ENCODE measurements at regions not wholly inside any gene's neighbourhood (a gene's known extent, or its start where the extent isn't known, plus 50 kb on each side); places are given as distances from the start of the nearest gene placed in this dataset.

DNA sequence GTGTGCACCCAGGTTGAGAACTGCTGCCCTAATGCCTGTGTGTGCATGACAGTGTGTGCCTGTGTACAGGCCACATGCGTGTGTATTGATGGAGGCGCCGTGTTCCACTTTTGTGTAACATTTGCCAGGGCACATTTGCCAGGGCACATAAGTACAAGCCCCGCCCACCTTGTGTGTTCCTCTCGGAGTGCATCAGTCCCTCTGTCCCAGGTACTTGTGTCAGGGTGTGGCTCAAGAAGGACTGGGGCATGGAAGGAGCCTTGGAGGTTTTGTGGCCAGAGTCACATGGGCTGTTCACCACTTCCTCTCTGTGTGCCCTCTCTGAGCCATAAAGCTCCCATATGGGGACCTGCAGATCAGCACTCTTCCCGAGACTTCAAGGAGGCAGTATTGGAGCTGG is 73.9 kb downstream of the MRM1 start:
- Histone ChIP-seq H3K36me3 (ENCODE audit: control insufficient read depth, insufficient read depth, low read length) (no peaks in the 10 kb centered on the region), H2AFZ (no peak overlapping the region), H3K27me3 (ENCODE audit: control insufficient read depth, insufficient read depth, low read length) (no peaks in the 10 kb centered on the region), H3K27ac (no peak overlapping the region), H3K4me2 (ENCODE audit: low read length) (no peak overlapping the region), H3K4me3 (ENCODE audit: low read depth, low read length) (no peak overlapping the region), H3K79me2 (no peaks in the 10 kb centered on the region), H3K4me1 (no peaks in the 10 kb centered on the region), H3K9ac (no peak overlapping the region), H3K9me3 (ENCODE audit: control insufficient read depth, low read length) (no peaks in the 10 kb centered on the region)
- TF ChIP-seq CTCF (IDR thresholded peaks at IDR 0.05): no peak

DNA sequence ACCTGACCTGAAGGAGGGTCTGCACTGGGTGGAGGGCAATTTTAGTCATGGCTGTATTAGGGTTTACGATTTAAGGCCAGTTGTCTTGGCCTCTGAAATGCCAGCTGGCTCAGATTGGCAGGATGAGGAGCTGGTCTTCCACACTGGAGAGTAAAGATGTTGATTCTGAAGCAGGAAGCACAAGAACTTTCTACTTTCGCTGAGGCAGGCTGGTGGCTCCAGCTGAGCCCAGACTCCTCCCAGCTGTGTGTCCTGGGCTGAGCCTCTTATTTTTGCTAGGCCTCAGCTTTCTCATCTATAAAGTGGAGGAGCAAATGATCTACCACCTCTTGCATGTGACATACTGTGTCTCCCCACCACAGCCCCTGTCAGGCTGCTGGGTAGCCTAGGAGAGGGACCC is 74.4 kb downstream of the MRM1 start:
- Histone ChIP-seq H3K27ac (no peak overlapping the region), H3K4me1 (no peaks in the 10 kb centered on the region), H3K27me3 (ENCODE audit: control insufficient read depth, insufficient read depth, low read length) (no peaks in the 10 kb centered on the region), H3K4me3 (ENCODE audit: low read depth, low read length) (no peak overlapping the region), H2AFZ (no peak overlapping the region), H3K79me2 (no peaks in the 10 kb centered on the region), H3K4me2 (ENCODE audit: low read length) (no peak overlapping the region), H3K9me3 (ENCODE audit: control insufficient read depth, low read length) (no peaks in the 10 kb centered on the region), H3K9ac (no peak overlapping the region), H3K36me3 (ENCODE audit: control insufficient read depth, insufficient read depth, low read length) (no peaks in the 10 kb centered on the region)
- TF ChIP-seq CTCF (IDR thresholded peaks at IDR 0.05): no peak

- no peak for TF ChIP-seq CTCF (IDR thresholded peaks at IDR 0.05)
- H3K36me3 ChIP-seq (ENCODE audit: control insufficient read depth, insufficient read depth, low read length): no peaks in the 10 kb centered on the region
Measured at GRCh38 chr17:36679815-36680467, 78.6 kb downstream of the MRM1 start.

DNA sequence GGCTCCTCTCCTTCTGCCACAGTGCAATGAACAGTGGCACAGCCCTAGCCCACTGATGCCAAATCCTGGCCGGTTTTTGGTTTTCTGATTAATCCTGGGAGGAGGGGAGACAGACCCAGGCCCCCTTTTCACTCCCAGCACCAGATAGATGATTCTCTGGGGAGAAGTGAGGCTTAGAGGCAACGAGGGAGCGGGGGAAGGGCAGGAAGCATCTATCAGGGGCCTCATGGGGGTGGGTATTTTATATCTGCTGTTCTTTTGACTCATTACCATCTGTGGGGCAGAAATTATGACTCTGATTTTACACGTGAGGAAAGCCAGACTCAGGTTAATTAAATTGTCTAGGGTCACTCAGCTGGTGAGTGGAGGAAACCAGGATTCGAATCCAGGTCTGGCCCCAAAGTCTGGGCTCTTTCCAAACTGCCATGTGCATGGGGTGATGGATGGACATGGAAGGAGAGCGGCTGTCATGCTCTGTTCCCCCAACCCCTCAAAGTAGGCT is 79.4 kb downstream of the MRM1 start:
- Histone ChIP-seq H3K4me3 (ENCODE audit: low read depth, low read length) (no peak overlapping the region), H2AFZ (no peak overlapping the region), H3K27ac (no peak overlapping the region), H3K4me2 (ENCODE audit: low read length) (no peak overlapping the region), H3K27me3 (ENCODE audit: control insufficient read depth, insufficient read depth, low read length) (no peaks in the 10 kb centered on the region), H3K9ac (no peak overlapping the region), H3K36me3 (ENCODE audit: control insufficient read depth, insufficient read depth, low read length) (no peaks in the 10 kb centered on the region), H3K79me2 (no peaks in the 10 kb centered on the region), H3K4me1 (no peaks in the 10 kb centered on the region), H3K9me3 (ENCODE audit: control insufficient read depth, low read length) (no peaks in the 10 kb centered on the region)
- no peak for TF ChIP-seq CTCF (IDR thresholded peaks at IDR 0.05)

More at GRCh38 chr17:36679815-36680467, 78.6 kb downstream of the MRM1 start:
- Histone ChIP-seq H3K4me3 (ENCODE audit: low read depth, low read length) (no peak overlapping the region), H3K4me1 (no peaks in the 10 kb centered on the region), H2AFZ (no peak overlapping the region), H3K9me3 (ENCODE audit: control insufficient read depth, low read length) (no peaks in the 10 kb centered on the region), H3K27me3 (ENCODE audit: control insufficient read depth, insufficient read depth, low read length) (no peaks in the 10 kb centered on the region), H3K4me2 (ENCODE audit: low read length) (no peak overlapping the region), H3K9ac (no peak overlapping the region), H3K79me2 (no peaks in the 10 kb centered on the region), H3K27ac (no peak overlapping the region)

GRCh38 chr17:36682773-36683172 is 81.4 kb downstream of the MRM1 start:
- no peak for TF ChIP-seq CTCF (IDR thresholded peaks at IDR 0.05)
- no peaks in the 10 kb centered on the region for H3K79me2 ChIP-seq
- H3K4me2 ChIP-seq (ENCODE audit: low read length): no peak overlapping the region
- no peaks in the 10 kb centered on the region for H3K4me1 ChIP-seq
- H3K9ac ChIP-seq: no peak overlapping the region
- H3K36me3 ChIP-seq (ENCODE audit: control insufficient read depth, insufficient read depth, low read length): no peaks in the 10 kb centered on the region
- no peak overlapping the region for H3K27ac ChIP-seq
- H3K27me3 ChIP-seq (ENCODE audit: control insufficient read depth, insufficient read depth, low read length): no peaks in the 10 kb centered on the region
- H3K9me3 ChIP-seq (ENCODE audit: control insufficient read depth, low read length): no peaks in the 10 kb centered on the region
- no peak overlapping the region for H3K4me3 ChIP-seq (ENCODE audit: low read depth, low read length)
- no peak overlapping the region for H2AFZ ChIP-seq
